Panc1 (cell line): ENCODE measurements at regions not wholly inside any gene's neighbourhood (a gene's known extent, or its start where the extent isn't known, plus 50 kb on each side); places are given as distances from the start of the nearest gene placed in this dataset.

ENCODE experiments used
- ATAC-seq: fragments of 200-7000 bp; cut with Tn5 transposase; 2 replicates; pipeline ENCODE4 v1.9.1; 2020; ENCODE audit warnings: mild to moderate bottlenecking, moderate library complexity
- BruUV-seq: library from RNA; stranded (reverse); fragments of 400-500 nt; replicated peaks from 2 replicates; lab custom pipeline; 2021; lab: Mats Ljungman, UMichigan
- CTCF ChIA-PET: fragments of 300-600 bp; sonication (Branson Sonifier 250); formaldehyde crosslinking; loops from one replicate; lab custom pipeline; 2022; ENCODE audit warnings: antibody characterized with exemption; lab: Charles Lee
- POLR2A ChIA-PET: fragments of 300-600 bp; sonication (Branson Sonifier 250); formaldehyde crosslinking; loops from one replicate; lab custom pipeline; 2022; ENCODE audit warnings: antibody characterized with exemption; lab: Charles Lee
- DNase-seq: peaks from one replicate; pipeline ENCODE4 v3.0.0-alpha.2; 2010; ENCODE audit warnings: low read depth, low spot score
- H3K27ac ChIP-seq: 2 replicates; pipeline ENCODE4 v1.5.1; 2011; ENCODE audit warnings: mild to moderate bottlenecking, low read length, inconsistent platforms
- H3K27me3 ChIP-seq: fragments of 200-500 bp; sonication (Bioruptor generic); 2 replicates; pipeline ENCODE4 v1.6.0; 2014; ENCODE audit warnings: low read length, inconsistent platforms; ENCODE audit not compliant: control insufficient read depth, insufficient read depth
- H3K36me3 ChIP-seq: fragments of 200-500 bp; sonication (Bioruptor generic); 2 replicates; pipeline ENCODE4 v1.5.1; 2014; ENCODE audit warnings: inconsistent platforms, mild to moderate bottlenecking, low read length, moderate library complexity; ENCODE audit not compliant: control insufficient read depth, insufficient read depth
- H3K4me1 ChIP-seq: 2 replicates; pipeline ENCODE4 v1.5.1; 2011; ENCODE audit warnings: inconsistent platforms, mild to moderate bottlenecking, low read length, moderate library complexity; ENCODE audit not compliant: control insufficient read depth, insufficient read depth
- H3K4me3 ChIP-seq, 2 experiments: 2 replicates each; pipeline ENCODE4 v1.5.1; 2011 to 2012; ENCODE audit warnings: low read depth in 2 of 2, low read length in 2 of 2, mild to moderate bottlenecking in 2 of 2, inconsistent platforms in 1 of 2, moderate library complexity in 1 of 2
- H3K9me3 ChIP-seq: fragments of 200-500 bp; sonication (Bioruptor generic); 2 replicates; pipeline ENCODE4 v1.5.1; 2014; ENCODE audit warnings: low read depth, mild to moderate bottlenecking, inconsistent platforms, low read length, moderate library complexity; ENCODE audit not compliant: control insufficient read depth, insufficient read depth
- CTCF ChIP-seq: fragments of 450-650 bp; IDR thresholded peaks from 2 replicates; pipeline ENCODE4 v1.5.1; 2017; ENCODE audit warnings: mild to moderate bottlenecking
- POLR2AphosphoS5 ChIP-seq: IDR thresholded peaks from 2 replicates; pipeline ENCODE4 v1.6.1; 2012; ENCODE audit warnings: mild to moderate bottlenecking, low read depth, low read length, moderate library complexity
- REST ChIP-seq, 2 experiments: IDR thresholded peaks; 2 replicates each; pipeline ENCODE4 v1.6.1; 2011 to 2012; ENCODE audit warnings: low read depth in 2 of 2, control low read depth in 1 of 2, low read length in 1 of 2, mild to moderate bottlenecking in 1 of 2, moderate library complexity in 1 of 2; ENCODE audit not compliant: insufficient read depth in 1 of 2
- SIN3A ChIP-seq: IDR thresholded peaks from 2 replicates; pipeline ENCODE4 v1.6.1; 2012; ENCODE audit warnings: low read depth, mild to moderate bottlenecking, low read length, moderate library complexity, borderline replicate concordance; ENCODE audit not compliant: insufficient read depth
- TCF7L2 ChIP-seq: IDR thresholded peaks from 2 replicates; pipeline ENCODE4 v1.6.1; 2011; ENCODE audit warnings: mild to moderate bottlenecking, low read depth, low read length, inconsistent platforms
- in situ Hi-C: cut with HindIII; loops from 2 replicates; pipeline ENCODE4 v1.10.0; 2016; ENCODE audit warnings: low sequenced_read_pairs, low pct_unique_long_range_greater_than_20kb
- intact Hi-C: fragments of 100-400 bp; cut with micrococcal nuclease; formaldehyde crosslinking; loops from one replicate; pipeline ENCODE4 v1.10.0; 2022; ENCODE audit not compliant: unreplicated experiment

GRCh38 chr3:178042376-178042775 is 493.9 kb upstream of the KCNMB2 start:
- ATAC-seq: no peak
- intact Hi-C loops: no loop called here

GRCh38 chr3:178043084-178043483 is 493.2 kb upstream of the KCNMB2 start:
- ATAC-seq: no peak
- no peaks in the 10 kb centered on the region for H3K4me1 ChIP-seq
- no peaks in the 10 kb centered on the region for H3K27me3 ChIP-seq
- DNase-seq: no peak
- in situ Hi-C loops: no loop called here
- BruUV-seq: no TSS peak
- no peak overlapping the region for H3K27ac ChIP-seq
- ChIA-PET POLR2A (no interaction called here), CTCF (no interaction called here)
- intact Hi-C loops: no loop called here
- no peak for TF ChIP-seq SIN3A
- no peak for TF ChIP-seq REST (IDR thresholded peaks at IDR 0.05; ENCODE audit: insufficient read depth in 1 of 2, low read depth in 2 of 2, low read length in 1 of 2)
- TF ChIP-seq POLR2AphosphoS5: no peak
- no peak for TF ChIP-seq CTCF
- no peak for TF ChIP-seq TCF7L2
- H3K4me3 ChIP-seq: no peak overlapping the region
- H3K36me3 ChIP-seq: no peaks in the 10 kb centered on the region
- H3K9me3 ChIP-seq: no peaks in the 10 kb centered on the region

More at GRCh38 chr3:178042376-178042775, 493.9 kb upstream of the KCNMB2 start:
- Histone ChIP-seq H3K4me3 (no peak overlapping the region), H3K27me3 (no peaks in the 10 kb centered on the region), H3K4me1 (no peaks in the 10 kb centered on the region), H3K9me3 (no peaks in the 10 kb centered on the region), H3K27ac (no peak overlapping the region), H3K36me3 (no peaks in the 10 kb centered on the region)
- DNase-seq: no peak
- CTCF ChIA-PET: no interaction called here
- TF ChIP-seq REST (IDR thresholded peaks at IDR 0.05; ENCODE audit: insufficient read depth in 1 of 2, low read depth in 2 of 2, low read length in 1 of 2) (no peak), TCF7L2 (no peak), POLR2AphosphoS5 (no peak), SIN3A (no peak), CTCF (no peak)
- in situ Hi-C loops: no loop called here
- no TSS peak for BruUV-seq
- POLR2A ChIA-PET: no interaction called here
